AG04449 (cell line): ENCODE measurements at regions not wholly inside any gene's neighbourhood (a gene's known extent, or its start where the extent isn't known, plus 50 kb on each side); places are given as distances from the start of the nearest gene placed in this dataset.

Experiments
- CTCF ChIA-PET: fragments of 350-600 bp; formaldehyde crosslinking; extraction: SDS; loops from one replicate; lab custom pipeline; 2021; ENCODE audit warnings: antibody characterized with exemption; lab: Yijun Ruan, JAX
- POLR2A ChIA-PET: fragments of 400-600, 350-600 bp; formaldehyde crosslinking; extraction: SDS; loops from one replicate; lab custom pipeline; 2020; ENCODE audit warnings: antibody characterized with exemption, inconsistent platforms; lab: Yijun Ruan, JAX
- DNase-seq: peaks from one replicate; pipeline ENCODE4 v3.0.0-alpha.2; 2010; ENCODE audit warnings: low read depth, low spot score
- H3K4me3 ChIP-seq: 2 replicates; pipeline ENCODE4 v1.5.1; 2011; ENCODE audit warnings: low read depth, mild to moderate bottlenecking, control low read depth, low read length
- TF ChIP-seq, protein P1 (sequence below): IDR thresholded peaks from one replicate; pipeline ENCODE4 v1.5.1; 2011; ENCODE audit warnings: mild to moderate bottlenecking, moderate library complexity, low read length, control low read depth, inconsistent platforms; ENCODE audit not compliant: insufficient read depth; ENCODE audit errors: missing control alignments

DNA sequence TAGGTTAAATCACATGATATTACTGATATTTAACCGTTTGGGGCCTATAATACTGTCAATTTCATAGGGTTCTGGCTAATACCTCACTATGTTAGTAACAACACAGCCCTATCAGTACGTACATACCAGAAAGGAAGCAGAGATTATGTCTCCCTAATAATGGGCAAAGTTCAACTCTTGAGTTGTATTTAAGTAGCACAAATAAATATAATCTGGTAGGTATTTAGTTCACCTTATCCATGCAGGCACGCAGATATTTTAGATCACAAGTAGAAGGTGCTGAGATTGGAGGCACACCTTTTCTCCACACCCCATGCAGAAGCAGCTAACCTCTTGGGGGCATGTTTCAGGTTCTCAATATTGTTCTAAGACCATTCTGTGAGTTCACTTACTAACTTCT is 118.9 kb downstream of the IRS1 start:
- CTCF ChIA-PET = no interaction called here
- DNase-seq = no peak
- POLR2A ChIA-PET = no interaction called here
- TF ChIP-seq, protein P1, sequence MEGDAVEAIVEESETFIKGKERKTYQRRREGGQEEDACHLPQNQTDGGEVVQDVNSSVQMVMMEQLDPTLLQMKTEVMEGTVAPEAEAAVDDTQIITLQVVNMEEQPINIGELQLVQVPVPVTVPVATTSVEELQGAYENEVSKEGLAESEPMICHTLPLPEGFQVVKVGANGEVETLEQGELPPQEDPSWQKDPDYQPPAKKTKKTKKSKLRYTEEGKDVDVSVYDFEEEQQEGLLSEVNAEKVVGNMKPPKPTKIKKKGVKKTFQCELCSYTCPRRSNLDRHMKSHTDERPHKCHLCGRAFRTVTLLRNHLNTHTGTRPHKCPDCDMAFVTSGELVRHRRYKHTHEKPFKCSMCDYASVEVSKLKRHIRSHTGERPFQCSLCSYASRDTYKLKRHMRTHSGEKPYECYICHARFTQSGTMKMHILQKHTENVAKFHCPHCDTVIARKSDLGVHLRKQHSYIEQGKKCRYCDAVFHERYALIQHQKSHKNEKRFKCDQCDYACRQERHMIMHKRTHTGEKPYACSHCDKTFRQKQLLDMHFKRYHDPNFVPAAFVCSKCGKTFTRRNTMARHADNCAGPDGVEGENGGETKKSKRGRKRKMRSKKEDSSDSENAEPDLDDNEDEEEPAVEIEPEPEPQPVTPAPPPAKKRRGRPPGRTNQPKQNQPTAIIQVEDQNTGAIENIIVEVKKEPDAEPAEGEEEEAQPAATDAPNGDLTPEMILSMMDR = no peak
- H3K4me3 ChIP-seq = no peak overlapping the region

DNA sequence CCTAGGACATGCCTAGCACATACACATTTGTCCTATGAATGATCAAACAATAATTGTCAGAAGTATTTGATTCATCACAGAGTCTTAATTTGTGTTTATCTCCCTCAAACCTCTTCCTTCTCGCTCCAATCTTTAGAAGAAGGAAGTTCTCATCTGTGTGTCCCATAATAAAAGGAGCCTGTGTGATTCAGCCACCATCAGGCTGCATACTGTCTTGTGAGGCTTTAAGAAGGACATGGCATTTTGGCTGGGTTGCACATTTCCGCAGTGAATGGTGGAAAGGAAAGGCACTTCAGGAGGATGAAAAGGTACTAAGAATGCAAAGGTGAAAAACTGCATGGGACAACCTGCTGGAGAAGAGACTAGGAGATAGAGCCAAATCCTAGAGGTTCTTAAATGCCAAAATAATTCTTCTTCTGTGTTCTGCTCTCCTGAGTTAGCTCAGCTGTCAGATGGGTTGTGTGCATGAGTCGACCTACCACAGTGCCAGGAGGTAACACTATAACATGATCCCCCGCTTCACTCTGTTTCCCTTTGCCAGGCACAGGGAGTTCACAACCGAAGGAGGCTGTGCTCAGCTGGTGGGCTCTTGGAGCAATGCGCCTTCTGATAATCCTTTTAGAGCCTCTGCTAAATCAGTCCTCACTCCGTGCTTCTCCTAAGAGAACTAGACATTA is 120.1 kb downstream of the IRS1 start:
- TF ChIP-seq, protein P1 = no peak
- POLR2A ChIA-PET = no interaction called here
- H3K4me3 ChIP-seq = no peak overlapping the region
- no peak for DNase-seq
- CTCF ChIA-PET = no interaction called here

DNA sequence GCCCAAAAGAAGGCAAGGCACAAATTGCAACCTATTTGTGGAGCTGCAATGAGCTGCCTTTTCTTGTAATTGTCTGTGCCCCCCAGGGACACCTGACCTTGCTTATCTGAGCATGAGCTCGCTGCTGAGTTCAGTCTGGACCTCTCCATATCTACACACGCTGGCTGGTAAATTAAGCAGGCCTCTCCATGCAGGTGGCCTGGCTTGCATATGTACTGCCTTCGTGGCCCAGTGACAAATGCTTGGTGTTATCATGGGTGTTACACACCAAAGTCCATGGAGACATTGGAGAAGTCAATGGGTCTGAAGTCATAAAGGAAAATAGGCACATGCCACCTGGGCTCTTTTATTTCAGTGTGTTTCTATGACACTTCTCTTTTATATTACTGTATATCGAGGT is 121.2 kb downstream of the IRS1 start:
- DNase-seq = no peak
- ChIA-PET POLR2A (no interaction called here), CTCF (interaction anchor here (1.3 kb wide), 1 partner anchor 12 kb away, joined by 4 read pairs; no protein-coding TSS in a partner anchor)
- no peak overlapping the region for H3K4me3 ChIP-seq
- TF ChIP-seq, protein P1 = no peak

DNA sequence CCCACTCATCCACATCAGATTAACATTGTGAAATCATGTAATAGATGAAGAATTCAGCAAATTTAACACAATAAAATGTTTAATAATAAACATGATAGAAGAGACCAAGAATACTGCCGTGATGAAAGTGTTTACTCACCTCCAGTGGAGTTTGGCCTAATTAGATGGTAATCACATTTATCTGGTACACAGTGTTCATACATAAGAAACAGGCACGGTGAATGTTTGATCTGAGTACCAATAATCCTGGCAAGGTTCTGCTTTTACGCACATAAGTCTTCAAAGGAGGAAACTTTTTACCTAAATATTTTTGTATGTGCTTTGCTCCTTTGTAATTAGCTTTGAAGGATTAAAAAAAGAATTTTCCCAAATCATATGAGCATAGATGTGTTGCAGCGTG is 122.5 kb downstream of the IRS1 start:
- no peak for DNase-seq
- POLR2A ChIA-PET = no interaction called here
- CTCF ChIA-PET = interaction anchor here (1.3 kb wide), 1 partner anchor 14 kb away, joined by 4 read pairs; no protein-coding TSS in a partner anchor
- H3K4me3 ChIP-seq = no peak overlapping the region
- TF ChIP-seq, protein P1 = no peak

DNA sequence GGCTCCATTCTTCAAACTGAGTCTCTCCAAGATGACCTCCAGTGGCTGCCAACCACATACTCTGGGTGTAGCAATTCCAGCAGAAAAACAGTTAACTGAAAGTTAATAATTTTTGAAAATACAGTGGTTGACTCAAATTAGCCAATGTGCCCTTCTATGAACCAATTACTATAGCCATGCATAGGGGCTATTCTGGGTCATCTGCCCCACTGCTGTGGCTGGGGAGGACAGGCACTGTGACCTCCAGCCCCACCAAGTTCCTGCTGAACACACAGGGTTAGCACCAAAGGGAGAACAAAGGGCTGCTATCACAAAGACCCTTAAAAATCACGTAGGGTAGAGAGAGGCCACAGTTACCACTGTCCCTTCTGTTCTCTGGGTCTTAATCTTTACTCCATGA is 123.0 kb downstream of the IRS1 start:
- TF ChIP-seq, protein P1 = no peak
- H3K4me3 ChIP-seq = no peak overlapping the region
- no peak for DNase-seq
- ChIA-PET CTCF (no interaction called here), POLR2A (no interaction called here)

DNA sequence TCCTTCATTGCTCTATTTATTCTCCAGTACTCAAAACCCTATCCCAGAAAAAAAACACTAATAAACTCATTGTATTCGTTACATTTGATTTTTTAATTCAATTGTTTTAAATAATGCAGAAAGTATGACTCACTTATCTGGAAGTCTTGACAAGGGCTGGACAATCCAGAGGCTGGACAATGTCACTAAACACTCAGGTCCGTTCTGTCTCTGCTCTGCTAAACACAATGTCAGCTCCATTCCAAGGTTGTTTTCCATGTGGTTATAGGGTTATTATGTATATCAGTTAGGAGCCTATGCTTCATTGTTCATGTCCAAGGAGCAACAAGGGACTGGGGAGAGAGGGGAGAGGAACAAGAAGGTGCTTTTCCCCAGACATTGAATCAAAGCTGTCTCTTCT is 125.5 kb downstream of the IRS1 start:
- no peak overlapping the region for H3K4me3 ChIP-seq
- ChIA-PET POLR2A (no interaction called here), CTCF (no interaction called here)
- no peak for DNase-seq
- TF ChIP-seq, protein P1 = no peak
